PC-3 (cell line): ENCODE measurements at regions not wholly inside any gene's neighbourhood (a gene's known extent, or its start where the extent isn't known, plus 50 kb on each side); places are given as distances from the start of the nearest gene placed in this dataset.

Experiments
- ATAC-seq: fragments of 200-7000 bp; cut with Tn5 transposase; 2 replicates; pipeline ENCODE4 v1.9.1; 2020; ENCODE audit warnings: mild to moderate bottlenecking, moderate library complexity
- BruUV-seq: library from RNA; stranded (reverse); fragments of 400-500 nt; replicated peaks from 2 replicates; lab custom pipeline; 2021; lab: Mats Ljungman, UMichigan
- CTCF ChIA-PET: fragments of 300-600 bp; sonication (Branson Sonifier 250); formaldehyde crosslinking; loops from one replicate; lab custom pipeline; 2022; ENCODE audit warnings: antibody characterized with exemption; lab: Charles Lee
- POLR2A ChIA-PET: fragments of 300-600 bp; sonication (Branson Sonifier 250); formaldehyde crosslinking; loops from one replicate; lab custom pipeline; 2022; ENCODE audit warnings: antibody characterized with exemption; ENCODE audit not compliant: unreplicated experiment; lab: Charles Lee
- DNase-seq: peaks from one replicate; pipeline ENCODE4 v3.0.0-alpha.2; 2015
- H2AFZ ChIP-seq: fragments of 300-600 bp; sonication (generic); 2 replicates; pipeline ENCODE4 v1.6.0; 2016; ENCODE audit warnings: antibody characterized with exemption, low read length
- H3F3A ChIP-seq: fragments of 300-600 bp; sonication (generic); one replicate; pipeline ENCODE4 v1.6.0; 2017; ENCODE audit warnings: antibody characterized with exemption, low read length, control low read depth, mild to moderate bottlenecking; ENCODE audit not compliant: unreplicated experiment
- H3K27ac ChIP-seq: fragments of 300-600 bp; sonication (generic); 2 replicates; pipeline ENCODE4 v1.5.1; 2016; ENCODE audit warnings: mild to moderate bottlenecking, low read length
- H3K27me3 ChIP-seq: fragments of 300-600 bp; sonication (generic); 2 replicates; pipeline ENCODE4 v1.6.1; 2016; ENCODE audit warnings: low read length, mixed read lengths
- H3K36me3 ChIP-seq: fragments of 300-600 bp; sonication (generic); 2 replicates; pipeline ENCODE4 v1.6.1; 2016; ENCODE audit warnings: low read depth, mixed run types, low read length, mixed read lengths
- H3K4me1 ChIP-seq: fragments of 300-600 bp; sonication (generic); 2 replicates; pipeline ENCODE4 v1.5.1; 2016; ENCODE audit warnings: low read length; ENCODE audit not compliant: insufficient read depth
- H3K4me2 ChIP-seq: fragments of 300-600 bp; sonication (generic); 2 replicates; pipeline ENCODE4 v1.6.0; 2016; ENCODE audit warnings: low read length
- H3K4me3 ChIP-seq: fragments of 300-600 bp; sonication (generic); 2 replicates; pipeline ENCODE4 v1.5.1; 2016; ENCODE audit warnings: mild to moderate bottlenecking, low read length, mixed read lengths
- H3K79me2 ChIP-seq: fragments of 300-600 bp; sonication (generic); 2 replicates; pipeline ENCODE4 v1.6.1; 2017; ENCODE audit warnings: low read length, mixed read lengths
- H3K9ac ChIP-seq: fragments of 300-600 bp; sonication (generic); 2 replicates; pipeline ENCODE4 v1.6.0; 2016; ENCODE audit warnings: mild to moderate bottlenecking, low read length
- H3K9me2 ChIP-seq: fragments of 300-600 bp; sonication (generic); replicated peaks from 2 replicates; pipeline ENCODE4 v1.6.1; 2016; ENCODE audit warnings: mixed run types, low read length, mixed read lengths
- H3K9me3 ChIP-seq: fragments of 300-600 bp; sonication (generic); 2 replicates; pipeline ENCODE4 v1.6.1; 2016; ENCODE audit warnings: low read length, mixed read lengths
- H4K20me1 ChIP-seq: fragments of 300-600 bp; sonication (generic); 2 replicates; pipeline ENCODE4 v1.6.1; 2016; ENCODE audit warnings: low read length, mixed read lengths
- EZH2 ChIP-seq: fragments of 300-600 bp; sonication (generic); IDR thresholded peaks from one replicate; pipeline ENCODE4 v1.6.1; 2017; ENCODE audit warnings: antibody characterized with exemption, mild to moderate bottlenecking, low read length; ENCODE audit not compliant: unreplicated experiment
- EZH2phosphoT487 ChIP-seq: fragments of 300-600 bp; sonication (generic); IDR thresholded peaks from 2 replicates; pipeline ENCODE4 v1.6.1; 2018; ENCODE audit warnings: mild to moderate bottlenecking, antibody characterized with exemption, low read length, borderline replicate concordance
- intact Hi-C: fragments of 100-400 bp; cut with micrococcal nuclease; formaldehyde crosslinking; loops from 2 replicates; pipeline ENCODE4 v1.9.0; 2023
- TF ChIP-seq, protein P1 (sequence below): fragments of 300-600 bp; sonication (generic); conservative IDR thresholded peaks from 2 replicates; pipeline ENCODE4 v1.5.1; 2017; ENCODE audit warnings: antibody characterized with exemption, low read depth, mild to moderate bottlenecking, low read length

DNA sequence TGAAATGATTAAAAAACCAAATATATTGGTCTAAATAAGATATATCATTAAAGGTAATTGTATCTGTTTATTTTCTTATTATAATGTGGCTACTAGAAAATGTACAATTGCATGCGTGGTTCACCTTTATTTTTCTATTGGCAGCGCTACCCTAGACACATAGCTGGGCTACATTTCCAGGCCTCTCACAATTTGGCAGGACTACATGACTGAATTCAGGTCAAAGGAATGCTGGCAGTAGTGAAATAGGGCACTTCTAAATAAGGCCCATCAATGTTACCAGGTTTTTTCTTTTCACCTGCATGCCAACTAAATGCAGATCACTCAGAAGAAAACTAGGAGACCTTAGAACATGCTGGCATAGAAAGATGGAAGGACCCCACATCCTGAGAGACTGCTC is 1072.9 kb upstream of the SLIT2 start:
- BruUV-seq: no TSS peak

GRCh38 chr4:19177616-19178015 is 1074.1 kb upstream of the SLIT2 start:
- DNase-seq (peak; percentile 8), ATAC-seq (peak; percentile 42; the same call in 1 of the 2 replicates)
- H3F3A ChIP-seq: no peaks in the 10 kb centered on the region
- no peak overlapping the region for H3K27ac ChIP-seq
- no peak overlapping the region for H2AFZ ChIP-seq
- intact Hi-C loops: no loop called here
- H3K4me2 ChIP-seq: no peak overlapping the region
- ChIA-PET POLR2A (no interaction called here), CTCF (no interaction called here)
- H4K20me1 ChIP-seq: no peaks in the 10 kb centered on the region
- H3K36me3 ChIP-seq: no peaks in the 10 kb centered on the region
- H3K27me3 ChIP-seq: no peaks in the 10 kb centered on the region
- H3K9me2 ChIP-seq: no peaks in the 10 kb centered on the region
- BruUV-seq: no TSS peak
- TF ChIP-seq EZH2: no peak
- TF ChIP-seq EZH2phosphoT487: no peak
- TF ChIP-seq, protein P1, sequence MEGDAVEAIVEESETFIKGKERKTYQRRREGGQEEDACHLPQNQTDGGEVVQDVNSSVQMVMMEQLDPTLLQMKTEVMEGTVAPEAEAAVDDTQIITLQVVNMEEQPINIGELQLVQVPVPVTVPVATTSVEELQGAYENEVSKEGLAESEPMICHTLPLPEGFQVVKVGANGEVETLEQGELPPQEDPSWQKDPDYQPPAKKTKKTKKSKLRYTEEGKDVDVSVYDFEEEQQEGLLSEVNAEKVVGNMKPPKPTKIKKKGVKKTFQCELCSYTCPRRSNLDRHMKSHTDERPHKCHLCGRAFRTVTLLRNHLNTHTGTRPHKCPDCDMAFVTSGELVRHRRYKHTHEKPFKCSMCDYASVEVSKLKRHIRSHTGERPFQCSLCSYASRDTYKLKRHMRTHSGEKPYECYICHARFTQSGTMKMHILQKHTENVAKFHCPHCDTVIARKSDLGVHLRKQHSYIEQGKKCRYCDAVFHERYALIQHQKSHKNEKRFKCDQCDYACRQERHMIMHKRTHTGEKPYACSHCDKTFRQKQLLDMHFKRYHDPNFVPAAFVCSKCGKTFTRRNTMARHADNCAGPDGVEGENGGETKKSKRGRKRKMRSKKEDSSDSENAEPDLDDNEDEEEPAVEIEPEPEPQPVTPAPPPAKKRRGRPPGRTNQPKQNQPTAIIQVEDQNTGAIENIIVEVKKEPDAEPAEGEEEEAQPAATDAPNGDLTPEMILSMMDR: no peak
- H3K4me3 ChIP-seq: no peak overlapping the region
- H3K9ac ChIP-seq: no peak overlapping the region
- H3K9me3 ChIP-seq: no peaks in the 10 kb centered on the region
- H3K4me1 ChIP-seq: no peaks in the 10 kb centered on the region
- no peaks in the 10 kb centered on the region for H3K79me2 ChIP-seq

More for the DNA sequence above, 1072.9 kb upstream of the SLIT2 start:
- H2AFZ ChIP-seq: no peak overlapping the region
- H4K20me1 ChIP-seq: no peaks in the 10 kb centered on the region
- POLR2A ChIA-PET: no interaction called here
- no peak overlapping the region for H3K27ac ChIP-seq
- no peak overlapping the region for H3K4me3 ChIP-seq
- ATAC-seq: no peak
- no peaks in the 10 kb centered on the region for H3F3A ChIP-seq
- CTCF ChIA-PET: no interaction called here
- intact Hi-C loops: no loop called here
- H3K79me2 ChIP-seq: no peaks in the 10 kb centered on the region
- H3K9me2 ChIP-seq: no peaks in the 10 kb centered on the region
- H3K9ac ChIP-seq: no peak overlapping the region
- H3K4me2 ChIP-seq: no peak overlapping the region
- H3K4me1 ChIP-seq: no peaks in the 10 kb centered on the region
- H3K36me3 ChIP-seq: no peaks in the 10 kb centered on the region
- DNase-seq: no peak
- TF ChIP-seq EZH2phosphoT487 (no peak), EZH2 (no peak)
- TF ChIP-seq, protein P1: no peak
- no peaks in the 10 kb centered on the region for H3K9me3 ChIP-seq
- H3K27me3 ChIP-seq: no peaks in the 10 kb centered on the region

- Histone ChIP-seq H3K4me1 (no peaks in the 10 kb centered on the region), H3K4me3 (no peak overlapping the region), H3K79me2 (no peaks in the 10 kb centered on the region), H3K36me3 (no peaks in the 10 kb centered on the region), H2AFZ (no peak overlapping the region), H3F3A (no peaks in the 10 kb centered on the region), H3K4me2 (no peak overlapping the region), H3K9ac (no peak overlapping the region), H3K27me3 (no peaks in the 10 kb centered on the region), H3K27ac (no peak overlapping the region), H3K9me3 (no peaks in the 10 kb centered on the region), H3K9me2 (no peaks in the 10 kb centered on the region), H4K20me1 (no peaks in the 10 kb centered on the region)
- ChIA-PET POLR2A (no interaction called here), CTCF (no interaction called here)
- no peak for ATAC-seq
- TF ChIP-seq EZH2phosphoT487 (no peak), EZH2 (no peak)
- TF ChIP-seq, protein P1: no peak
- no TSS peak for BruUV-seq
- DNase-seq: no peak
- intact Hi-C loops: no loop called here
Measured at GRCh38 chr4:19171832-19172231, 1079.9 kb upstream of the SLIT2 start.
